Esophagus muscularis mucosa (tissue), 4 donors: ENCODE measurements at regions not wholly inside any gene's neighbourhood (a gene's known extent, or its start where the extent isn't known, plus 50 kb on each side); places are given as distances from the start of the nearest gene placed in this dataset.

Experiments used
- DNase-seq: peaks from one replicate; pipeline ENCODE4 v3.0.0-alpha.2; 2017; ENCODE audit errors: extremely low spot score
- H3K27ac ChIP-seq, 4 donors: fragments of 200-600 bp; sonication (generic); replicated peaks in 1 of 4; 1 replicate in 3 of 4; 2 replicates in 1 of 4; pipeline ENCODE4 v1.5.1; 2016 to 2019; ENCODE audit warnings: mild to moderate bottlenecking in 1 of 4
- H3K27me3 ChIP-seq, 4 donors: fragments of 200-600 bp; sonication (generic); one replicate each; pipeline versions ENCODE4 v1.5.1 to v1.6.0; 2016 to 2019
- H3K36me3 ChIP-seq, 4 donors: fragments of 200-600 bp; sonication (generic); one replicate each; pipeline ENCODE4 v1.5.1; 2016 to 2019
- H3K4me1 ChIP-seq, 4 donors: fragments of 200-600 bp; sonication (generic); one replicate each; pipeline ENCODE4 v1.5.1; 2016 to 2019
- H3K4me3 ChIP-seq, 4 donors: fragments of 200-600 bp; sonication (generic); 1 replicate in 2 of 4; 2 replicates in 2 of 4; pipeline ENCODE4 v1.5.1; 2016 to 2019; ENCODE audit warnings: mild to moderate bottlenecking in 4 of 4, moderate library complexity in 1 of 4
- H3K9me3 ChIP-seq, 4 donors: fragments of 200-600 bp; sonication (generic); 1 replicate in 3 of 4; 2 replicates in 1 of 4; pipeline ENCODE4 v1.5.1; 2016 to 2019
- CTCF ChIP-seq, 3 experiments: fragments of 200-600 bp in 2 of 3; fragments of 450-650 bp in 1 of 3; sonication (generic) in 2 of 3; IDR thresholded peaks; one replicate each; pipeline ENCODE4 v1.5.1; 2017 to 2019; ENCODE audit warnings: antibody characterized with exemption in 3 of 3, mild to moderate bottlenecking in 2 of 3, moderate library complexity in 1 of 3
- EP300 ChIP-seq: sonication (generic); formaldehyde crosslinking; IDR thresholded peaks from one replicate; pipeline ENCODE4 v1.6.1; 2017; ENCODE audit warnings: antibody characterized with exemption
- POLR2A ChIP-seq: fragments of 450-650 bp; IDR thresholded peaks from one replicate; pipeline ENCODE4 v1.6.1; 2017; ENCODE audit warnings: antibody characterized with exemption, moderate library complexity, mild to moderate bottlenecking, low read depth
- POLR2AphosphoS5 ChIP-seq, 2 donors: sonication (generic); formaldehyde crosslinking; IDR thresholded peaks; one replicate each; pipeline ENCODE4 v1.6.1; 2017; ENCODE audit warnings: antibody characterized with exemption in 2 of 2
- WGBS: methylation state at CpG from one replicate; pipeline ENCODE4 v1.1.5; 2018; 5-methylcytosine and 5-hydroxymethylcytosine counted together
- intact Hi-C: fragments of 100-400 bp; cut with DNase I; formaldehyde crosslinking; loops from one replicate; pipeline ENCODE4 v1.15.1; 2023

- H3K9me3 ChIP-seq, result no peaks in the 10 kb centered on the region
- intact Hi-C loops, result no loop called here
Observed at GRCh38 chr17:54096216-54096615, 273.5 kb downstream of the KIF2B start.

GRCh38 chr17:54099221-54099620, 276.5 kb downstream of the KIF2B start:
- H3K36me3 ChIP-seq, result no peaks in the 10 kb centered on the region
- H3K4me1 ChIP-seq, result no peaks in the 10 kb centered on the region
- no peaks in the 10 kb centered on the region for H3K27me3 ChIP-seq
- no peak overlapping the region for H3K27ac ChIP-seq
- no peak for DNase-seq
- H3K9me3 ChIP-seq, result peaks cover 0 to 27% (median 20%) of the 10 kb centered on the region in 4 donors
- TF ChIP-seq POLR2A, result no peak
- no peak for TF ChIP-seq CTCF (IDR thresholded peaks at IDR 0.05)
- TF ChIP-seq POLR2AphosphoS5 (IDR thresholded peaks at IDR 0.05), result no peak
- no peak for TF ChIP-seq EP300
- intact Hi-C loops, result no loop called here
- no peak overlapping the region for H3K4me3 ChIP-seq

More at GRCh38 chr17:54096216-54096615, 273.5 kb downstream of the KIF2B start:
- H3K4me1 ChIP-seq, result no peaks in the 10 kb centered on the region
- no peak overlapping the region for H3K4me3 ChIP-seq
- no peak for DNase-seq
- H3K27me3 ChIP-seq, result no peaks in the 10 kb centered on the region
- H3K27ac ChIP-seq, result no peak overlapping the region
- H3K36me3 ChIP-seq, result no peaks in the 10 kb centered on the region
- TF ChIP-seq POLR2AphosphoS5 (IDR thresholded peaks at IDR 0.05) (no peak), POLR2A (no peak), CTCF (IDR thresholded peaks at IDR 0.05) (no peak), EP300 (no peak)

GRCh38 chr17:54102246-54102645, 279.5 kb downstream of the KIF2B start:
- Histone ChIP-seq H3K27me3 (no peaks in the 10 kb centered on the region), H3K27ac (no peak overlapping the region), H3K4me1 (no peaks in the 10 kb centered on the region), H3K4me3 (no peak overlapping the region), H3K9me3 (peaks cover 0 to 36% (median 22%) of the 10 kb centered on the region in 4 donors), H3K36me3 (no peaks in the 10 kb centered on the region)
- DNase-seq, result no peak
- no CpG with 5 or more reads among the region's 1 CpG for WGBS
- intact Hi-C loops, result no loop called here
- TF ChIP-seq CTCF (IDR thresholded peaks at IDR 0.05) (no peak), EP300 (no peak), POLR2A (no peak), POLR2AphosphoS5 (IDR thresholded peaks at IDR 0.05) (no peak)

GRCh38 chr17:54111576-54111975, 288.8 kb downstream of the KIF2B start:
- no peaks in the 10 kb centered on the region for H3K27me3 ChIP-seq
- intact Hi-C loops, result no loop called here
- WGBS, result 61% methylated on average over 1 of the region's 1 CpG
- no peaks in the 10 kb centered on the region for H3K4me1 ChIP-seq
- DNase-seq, result no peak
- TF ChIP-seq POLR2AphosphoS5 (IDR thresholded peaks at IDR 0.05) (no peak), POLR2A (no peak), CTCF (IDR thresholded peaks at IDR 0.05) (no peak), EP300 (no peak)
- no peak overlapping the region for H3K27ac ChIP-seq
- no peak overlapping the region for H3K4me3 ChIP-seq
- no peaks in the 10 kb centered on the region for H3K36me3 ChIP-seq
- H3K9me3 ChIP-seq, result no peaks in the 10 kb centered on the region

GRCh38 chr17:54117452-54117851, 294.7 kb downstream of the KIF2B start:
- no peak for DNase-seq
- no peaks in the 10 kb centered on the region for H3K27me3 ChIP-seq
- H3K27ac ChIP-seq, result no peak overlapping the region
- H3K4me3 ChIP-seq, result no peak overlapping the region
- intact Hi-C loops, result no loop called here
- peaks cover 0 to 12% (median 4%) of the 10 kb centered on the region in 4 donors for H3K9me3 ChIP-seq
- no peaks in the 10 kb centered on the region for H3K4me1 ChIP-seq
- TF ChIP-seq EP300 (no peak), POLR2A (no peak), CTCF (IDR thresholded peaks at IDR 0.05) (no peak), POLR2AphosphoS5 (IDR thresholded peaks at IDR 0.05) (no peak)
- H3K36me3 ChIP-seq, result no peaks in the 10 kb centered on the region
- 88% methylated on average over 3 of the region's 3 CpGs for WGBS
